NCI-H748 treated with DMSO at 0.1 percent for 48 hours (cell line): ENCODE measurements at regions not wholly inside any gene's neighbourhood (a gene's known extent, or its start where the extent isn't known, plus 50 kb on each side); places are given as distances from the start of the nearest gene placed in this dataset.

Experiments used
- DNase-seq: peaks from one replicate; lab custom pipeline; 2025; lab: John Stamatoyannopoulos, UW

- no peak for DNase-seq
Measured at GRCh38 chr12:118751355-118751754, 230.0 kb upstream of the SRRM4 start.

GRCh38 chr12:118760623-118761022 lies 220.7 kb upstream of the SRRM4 start:
- DNase-seq = no peak

- DNase-seq = no peak
Measured at GRCh38 chr12:118763234-118763633, 218.1 kb upstream of the SRRM4 start.

- peak; percentile 97 for DNase-seq
Measured at GRCh38 chr12:118773956-118774723, 207.2 kb upstream of the SRRM4 start.

GRCh38 chr12:118777504-118777903 lies 203.8 kb upstream of the SRRM4 start:
- DNase-seq = no peak

GRCh38 chr12:118778077-118778476 lies 203.3 kb upstream of the SRRM4 start:
- DNase-seq = no peak

GRCh38 chr12:118780939-118781338 lies 200.4 kb upstream of the SRRM4 start:
- no peak for DNase-seq

GRCh38 chr12:118781692-118782091 lies 199.6 kb upstream of the SRRM4 start:
- no peak for DNase-seq

GRCh38 chr12:118783703-118784102 lies 197.6 kb upstream of the SRRM4 start:
- DNase-seq = no peak

- no peak for DNase-seq
Measured at GRCh38 chr12:118790578-118790977, 190.8 kb upstream of the SRRM4 start.

- no peak for DNase-seq
Measured at GRCh38 chr12:118813778-118814357, 167.5 kb upstream of the SRRM4 start.

GRCh38 chr12:118816296-118816695 lies 165.0 kb upstream of the SRRM4 start:
- DNase-seq = no peak

GRCh38 chr12:118821386-118821925 lies 159.9 kb upstream of the SRRM4 start:
- no peak for DNase-seq

- no peak for DNase-seq
Measured at GRCh38 chr12:118822512-118822911, 158.8 kb upstream of the SRRM4 start.

GRCh38 chr12:118827047-118827446 lies 154.3 kb upstream of the SRRM4 start:
- no peak for DNase-seq

GRCh38 chr12:118827606-118828005 lies 153.7 kb upstream of the SRRM4 start:
- no peak for DNase-seq

- DNase-seq = no peak
Measured at GRCh38 chr12:118830296-118830695, 151.0 kb upstream of the SRRM4 start.

- no peak for DNase-seq
Measured at GRCh38 chr12:118835926-118836325, 145.4 kb upstream of the SRRM4 start.

GRCh38 chr12:118840399-118840798 lies 140.9 kb upstream of the SRRM4 start:
- no peak for DNase-seq

GRCh38 chr12:118840878-118841277 lies 140.5 kb upstream of the SRRM4 start:
- DNase-seq = no peak

- no peak for DNase-seq
Measured at GRCh38 chr12:118841588-118841987, 139.8 kb upstream of the SRRM4 start.

GRCh38 chr12:118842866-118843265 lies 138.5 kb upstream of the SRRM4 start:
- no peak for DNase-seq

- DNase-seq = peak; percentile 75
Measured at GRCh38 chr12:118846416-118846815, 134.9 kb upstream of the SRRM4 start.
